ENCODE measurements at regions not wholly inside any gene's neighbourhood (a gene's known extent, or its start where the extent isn't known, plus 50 kb on each side); places are given as distances from the start of the nearest gene placed in this dataset.

DNA sequence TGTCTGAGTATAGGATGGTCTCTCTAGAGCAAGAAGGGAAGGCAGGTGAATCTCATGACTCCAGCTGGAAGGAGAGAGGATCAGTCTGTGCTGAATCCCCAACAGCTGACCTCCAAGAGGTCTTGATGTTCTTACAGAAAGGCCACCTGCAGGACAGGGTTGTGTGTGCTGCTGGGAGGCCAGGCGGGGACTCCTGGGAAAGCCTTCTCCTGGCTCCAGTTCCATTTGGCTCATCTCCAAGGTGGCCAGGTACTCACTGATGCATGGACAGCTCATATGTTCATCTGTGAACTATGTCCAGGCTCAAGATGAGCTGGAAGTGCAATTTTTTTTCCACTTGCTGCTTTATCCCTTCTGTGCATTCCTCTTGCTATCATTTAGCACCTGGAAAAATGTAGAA is 730.2 kb upstream of the RBFOX1 start:
- Histone ChIP-seq H2AFZ (replicated peaks; ENCODE audit: low read length, poor library complexity) (no peak overlapping the region), H2AK5ac (ENCODE audit: low read depth, low read length) (no peak overlapping the region), H3K9ac (ENCODE audit: low read depth, low read length) (no peak overlapping the region), H3K36me3 (ENCODE audit: control insufficient read depth, insufficient read depth, low read length) (no peaks in the 10 kb centered on the region), H3K14ac (replicated peaks; ENCODE audit: low read depth, low read length) (no peak overlapping the region), H3K4me3 (ENCODE audit: insufficient read depth, low read depth, low read length) (no peak overlapping the region), H3K27ac (ENCODE audit: insufficient read depth, low read length) (no peak overlapping the region), H2AK9ac (replicated peaks; ENCODE audit: low read depth, low read length, poor library complexity) (no peak overlapping the region), H3K4me1 (ENCODE audit: control insufficient read depth, insufficient read depth, low read length) (no peaks in the 10 kb centered on the region), H3K23ac (ENCODE audit: low read depth, low read length) (no peak overlapping the region), H3K79me1 (ENCODE audit: low read depth in 1 of 2, low read length in 2 of 2) (no peaks in the 10 kb centered on the region), H4K20me1 (ENCODE audit: insufficient read depth, low read length) (no peaks in the 10 kb centered on the region), H3K18ac (ENCODE audit: low read depth, low read length) (no peak overlapping the region), H3K27me3 (ENCODE audit: control insufficient read depth, insufficient read depth, low read length) (no peaks in the 10 kb centered on the region), H3K9me1 (ENCODE audit: insufficient read depth, low read length) (no peaks in the 10 kb centered on the region), H2BK120ac (ENCODE audit: low read depth, low read length) (no peak overlapping the region), H3K4ac (ENCODE audit: low read depth, low read length) (no peak overlapping the region), H3K4me2 (ENCODE audit: low read depth, low read length) (no peak overlapping the region), H4K8ac (ENCODE audit: low read depth in 2 of 2, low read length in 2 of 2) (no peak overlapping the region), H4K91ac (ENCODE audit: insufficient read depth, low read depth, low read length) (no peak overlapping the region), H4K5ac (ENCODE audit: low read depth, low read length) (no peak overlapping the region), H2BK5ac (ENCODE audit: low read depth, low read length, poor library complexity, severe bottlenecking) (no peak overlapping the region), H3K56ac (ENCODE audit: extremely low read depth, insufficient read depth, low read length) (no peak overlapping the region), H2BK20ac (ENCODE audit: low read depth, low read length) (no peak overlapping the region), H3K9me3 (ENCODE audit: control insufficient read depth, insufficient read depth, low read length) (peaks cover 7% of the 10 kb centered on the region; the same call in 1 of the 2 replicates), H2BK15ac (ENCODE audit: low read depth, low read length) (no peak overlapping the region)
- intact Hi-C loops (cut with micrococcal nuclease) = no loop called here
- no TSS peak for BruUV-seq (replicated peaks)
- ChIA-PET POLR2A (ENCODE audit: unreplicated experiment) (no interaction called here), CTCF (no interaction called here)
- dilution Hi-C loops (cut with HindIII; ENCODE audit: low sequenced_read_pairs, unreplicated experiment) = no loop called here
- TF ChIP-seq, protein P1, sequence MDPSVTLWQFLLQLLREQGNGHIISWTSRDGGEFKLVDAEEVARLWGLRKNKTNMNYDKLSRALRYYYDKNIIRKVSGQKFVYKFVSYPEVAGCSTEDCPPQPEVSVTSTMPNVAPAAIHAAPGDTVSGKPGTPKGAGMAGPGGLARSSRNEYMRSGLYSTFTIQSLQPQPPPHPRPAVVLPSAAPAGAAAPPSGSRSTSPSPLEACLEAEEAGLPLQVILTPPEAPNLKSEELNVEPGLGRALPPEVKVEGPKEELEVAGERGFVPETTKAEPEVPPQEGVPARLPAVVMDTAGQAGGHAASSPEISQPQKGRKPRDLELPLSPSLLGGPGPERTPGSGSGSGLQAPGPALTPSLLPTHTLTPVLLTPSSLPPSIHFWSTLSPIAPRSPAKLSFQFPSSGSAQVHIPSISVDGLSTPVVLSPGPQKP (IDR thresholded peaks at IDR 0.05; ENCODE audit: borderline replicate concordance, low read depth, low read length) = no peak
- no peak for TF ChIP-seq RCOR1 (IDR thresholded peaks at IDR 0.05; ENCODE audit: insufficient replicate concordance, low read length)
- TF ChIP-seq NFE2L2 (IDR thresholded peaks at IDR 0.05; ENCODE audit: low read depth, low read length) = no peak
- no peak for TF ChIP-seq MAFK (IDR thresholded peaks at IDR 0.05; ENCODE audit: low read depth, low read length)
- TF ChIP-seq USF2 (IDR thresholded peaks at IDR 0.05; ENCODE audit: low read depth, low read length) = no peak
- WGBS, 2 experiments (ENCODE audit: extremely low coverage in 2 of 2, insufficient read length in 1 of 2) = no CpG with 5 or more reads among the region's 1 CpG
- in situ Hi-C loops (cut with MboI; ENCODE audit: low sequenced_read_pairs) = no loop called here
- ATAC-seq (ENCODE audit: low read depth) = no peak
- no peak for DNase-seq
